ENCODE measurements at regions not wholly inside any gene's neighbourhood (a gene's known extent, or its start where the extent isn't known, plus 50 kb on each side); places are given as distances from the start of the nearest gene placed in this dataset.

GRCh38 chr14:61927520-61927919 lies 165.3 kb downstream of the SNAPC1 start:
- peaks cover 4% of the 10 kb centered on the region for H3K4me1 Mint-ChIP-seq
- TF ChIP-seq CTCF (IDR thresholded peaks at IDR 0.05) = no peak
- H3K27ac Mint-ChIP-seq = no peak overlapping the region
- H3K4me3 Mint-ChIP-seq = no peak overlapping the region
- no peaks in the 10 kb centered on the region for H3K9me3 Mint-ChIP-seq
- no peaks in the 10 kb centered on the region for H3K27me3 Mint-ChIP-seq (ENCODE audit: low read depth, poor library complexity)
- H3K36me3 Mint-ChIP-seq (ENCODE audit: low read depth) = no peaks in the 10 kb centered on the region
- no peak for DNase-seq

- no peaks in the 10 kb centered on the region for H3K9me3 Mint-ChIP-seq
- no peaks in the 10 kb centered on the region for H3K36me3 Mint-ChIP-seq (ENCODE audit: low read depth)
- no peak for TF ChIP-seq CTCF (IDR thresholded peaks at IDR 0.05)
- no peaks in the 10 kb centered on the region for H3K27me3 Mint-ChIP-seq (ENCODE audit: low read depth, poor library complexity)
- H3K27ac Mint-ChIP-seq = no peak overlapping the region
- H3K4me3 Mint-ChIP-seq = no peak overlapping the region
- DNase-seq = no peak
- peaks cover 4% of the 10 kb centered on the region for H3K4me1 Mint-ChIP-seq
These were observed 166.1 kb downstream of the SNAPC1 start for GRCh38 chr14:61928300-61928699.

GRCh38 chr14:61928701-61929100 lies 166.5 kb downstream of the SNAPC1 start:
- peaks cover 4% of the 10 kb centered on the region for H3K4me1 Mint-ChIP-seq
- no peak for TF ChIP-seq CTCF (IDR thresholded peaks at IDR 0.05)
- no peak for DNase-seq
- no peak overlapping the region for H3K4me3 Mint-ChIP-seq
- no peaks in the 10 kb centered on the region for H3K36me3 Mint-ChIP-seq (ENCODE audit: low read depth)
- no peak overlapping the region for H3K27ac Mint-ChIP-seq
- no peaks in the 10 kb centered on the region for H3K9me3 Mint-ChIP-seq
- no peaks in the 10 kb centered on the region for H3K27me3 Mint-ChIP-seq (ENCODE audit: low read depth, poor library complexity)

- Mint-ChIP-seq H3K9me3 (no peaks in the 10 kb centered on the region), H3K4me3 (no peak overlapping the region), H3K27ac (no peak overlapping the region), H3K36me3 (ENCODE audit: low read depth) (no peaks in the 10 kb centered on the region), H3K4me1 (peaks cover 4% of the 10 kb centered on the region), H3K27me3 (ENCODE audit: low read depth, poor library complexity) (no peaks in the 10 kb centered on the region)
- no peak for DNase-seq
- no peak for TF ChIP-seq CTCF (IDR thresholded peaks at IDR 0.05)
These were observed 167.4 kb downstream of the SNAPC1 start for GRCh38 chr14:61929651-61930050.

GRCh38 chr14:61930101-61930857 lies 168.1 kb downstream of the SNAPC1 start:
- no peak overlapping the region for H3K27ac Mint-ChIP-seq
- H3K36me3 Mint-ChIP-seq (ENCODE audit: low read depth) = no peaks in the 10 kb centered on the region
- H3K4me1 Mint-ChIP-seq = peaks cover 4% of the 10 kb centered on the region
- no peak for DNase-seq
- no peak for TF ChIP-seq CTCF (IDR thresholded peaks at IDR 0.05)
- no peak overlapping the region for H3K4me3 Mint-ChIP-seq
- H3K9me3 Mint-ChIP-seq = no peaks in the 10 kb centered on the region
- H3K27me3 Mint-ChIP-seq (ENCODE audit: low read depth, poor library complexity) = no peaks in the 10 kb centered on the region

GRCh38 chr14:61932974-61933373 lies 170.8 kb downstream of the SNAPC1 start:
- Mint-ChIP-seq H3K27me3 (ENCODE audit: low read depth, poor library complexity) (peaks cover 5% of the 10 kb centered on the region), H3K36me3 (ENCODE audit: low read depth) (no peaks in the 10 kb centered on the region), H3K9me3 (no peaks in the 10 kb centered on the region), H3K4me1 (peaks cover 5% of the 10 kb centered on the region), H3K27ac (peak overlapping the region; percentile 14), H3K4me3 (no peak overlapping the region)
- TF ChIP-seq CTCF (IDR thresholded peaks at IDR 0.05) = no peak
- no peak for DNase-seq
